Heart left ventricle (tissue), 16 donors: ENCODE measurements at regions not wholly inside any gene's neighbourhood (a gene's known extent, or its start where the extent isn't known, plus 50 kb on each side); places are given as distances from the start of the nearest gene placed in this dataset.

Experiments used
- ATAC-seq, 4 donors: fragments of 200-7000 bp; cut with Tn5 transposase; one replicate each; pipeline ENCODE4 v1.9.1; 2020 to 2022; ENCODE audit warnings: moderate library complexity in 4 of 4, mild to moderate bottlenecking in 3 of 4, moderate number of reproducible peaks in 1 of 4
- DNase-seq, 5 donors: peaks; one replicate each; pipeline ENCODE4 v3.0.0-alpha.2; 2020
- H3K27ac ChIP-seq, 12 donors: fragments of 200-600 bp; sonication (generic) in 4 of 12; one replicate each; pipeline versions ENCODE4 v1.5.0 to v1.8.0; 2016 to 2022; ENCODE audit warnings: mild to moderate bottlenecking in 2 of 12
- H3K27me3 ChIP-seq, 9 donors: fragments of 200-600 bp; sonication (generic) in 2 of 9; one replicate each; pipeline versions ENCODE4 v1.5.1 to v1.8.0; 2016 to 2022; ENCODE audit warnings: mild to moderate bottlenecking in 3 of 9
- H3K36me3 ChIP-seq, 9 donors: fragments of 200-600 bp; sonication (generic) in 2 of 9; one replicate each; pipeline versions ENCODE4 v1.5.0 to v1.8.0; 2018 to 2022; ENCODE audit warnings: mild to moderate bottlenecking in 2 of 9
- H3K4me1 ChIP-seq, 12 donors: fragments of 200-600 bp; sonication (generic) in 4 of 12; one replicate each; pipeline versions ENCODE4 v1.5.0 to v1.8.0; 2016 to 2022; ENCODE audit warnings: mild to moderate bottlenecking in 3 of 12
- H3K4me3 ChIP-seq, 12 donors: fragments of 200-600 bp; sonication (generic) in 4 of 12; one replicate each; pipeline versions ENCODE4 v1.5.0 to v1.8.0; 2017 to 2022; ENCODE audit warnings: mild to moderate bottlenecking in 9 of 12, moderate library complexity in 4 of 12
- H3K9me3 ChIP-seq, 12 donors: fragments of 200-600 bp; sonication (generic) in 4 of 12; one replicate each; pipeline versions ENCODE4 v1.5.0 to v1.8.0; 2016 to 2022; ENCODE audit warnings: mild to moderate bottlenecking in 1 of 12
- POLR2A ChIP-seq, 2 donors: fragments of 450-650 bp; IDR thresholded peaks; one replicate each; pipeline ENCODE4 v1.6.1; 2017; ENCODE audit warnings: antibody characterized with exemption in 2 of 2, mild to moderate bottlenecking in 2 of 2, moderate library complexity in 2 of 2
- WGBS, 4 donors: extraction: QIAGEN DNeasy Blood & Tissue Kit in 2 of 4; methylation state at CpG; one replicate each; pipeline versions ENCODE4 v1.1.5 to v1.1.7; 2013 to 2018; 5-methylcytosine and 5-hydroxymethylcytosine counted together
- intact Hi-C, 10 donors: fragments of 100-400 bp; cut with DNase I; formaldehyde crosslinking; loops; one replicate each; pipeline versions ENCODE4 v1.11.1 to v1.14.2; 2022
- TF ChIP-seq, protein P1 (sequence below), 12 donors: fragments of 200-600 bp; sonication (generic) in 4 of 12; IDR thresholded peaks; one replicate each; pipeline versions ENCODE4 v1.5.0 to v1.8.0; 2018 to 2022; ENCODE audit warnings: antibody characterized with exemption in 12 of 12, mild to moderate bottlenecking in 5 of 12
- donor health status: ischemic (EF 13 %, LVEDD 7.1; RV severe dilation, severe dysfunction).
- donor health status: healthy with polysubstance abuse.
- donor health status: DM: no; HTN: yes; CAD: no.
- donor health status: DM: no; HTN: no; CAD: no.
- donor health status: ischemic (EF 25% LVEDD 6.9; RV normal size, moderate dysfunction).
- donor health status: ischemic (EF 25% LVEDD 5.7; RV mildly dilated, moderate dysfunction).
- donor health status: healthy.
- donor health status: DM: yes; HTN: yes; CAD: no.
- donor health status: ischemic (EF 35%, LVEDD 5.7; RV mildly dilated, moderate dysfunction).
- donor health status: nonischemic (EF 11% LVEDD 7.7; RV severe dilation, severe dysfunction).
- donor health status: DM: yes; HTN: yes; CAD: no.
- donor health status: PGD.
- donor health status: ischemic (EF 29% LVEDD 5.4; RV normal size, mild dysfunction).
- donor health status: nonischemic (EF 23%, LVEDD 6.1; RV moderate dilation, normal function).

DNA sequence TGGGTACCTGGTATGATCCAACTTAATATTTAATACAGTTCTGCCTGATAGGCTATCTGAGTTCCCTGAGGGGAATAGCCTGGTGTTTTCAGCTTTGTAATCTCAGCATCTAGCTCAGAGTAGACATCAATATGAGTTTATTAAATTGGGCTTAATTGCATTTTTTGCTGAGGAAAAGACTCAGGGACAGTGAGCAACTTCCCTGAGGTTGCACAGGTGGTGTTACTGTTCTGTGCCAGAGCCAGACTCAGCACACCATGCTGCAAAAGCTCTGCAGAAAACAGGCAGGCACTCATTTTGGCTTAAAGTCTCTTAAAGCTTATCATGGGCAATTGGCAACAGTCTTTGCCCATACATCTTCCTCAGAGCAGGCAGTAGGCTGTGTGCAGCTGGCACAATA, 90.5 kb upstream of the JUN start:
- TF ChIP-seq, protein P1, sequence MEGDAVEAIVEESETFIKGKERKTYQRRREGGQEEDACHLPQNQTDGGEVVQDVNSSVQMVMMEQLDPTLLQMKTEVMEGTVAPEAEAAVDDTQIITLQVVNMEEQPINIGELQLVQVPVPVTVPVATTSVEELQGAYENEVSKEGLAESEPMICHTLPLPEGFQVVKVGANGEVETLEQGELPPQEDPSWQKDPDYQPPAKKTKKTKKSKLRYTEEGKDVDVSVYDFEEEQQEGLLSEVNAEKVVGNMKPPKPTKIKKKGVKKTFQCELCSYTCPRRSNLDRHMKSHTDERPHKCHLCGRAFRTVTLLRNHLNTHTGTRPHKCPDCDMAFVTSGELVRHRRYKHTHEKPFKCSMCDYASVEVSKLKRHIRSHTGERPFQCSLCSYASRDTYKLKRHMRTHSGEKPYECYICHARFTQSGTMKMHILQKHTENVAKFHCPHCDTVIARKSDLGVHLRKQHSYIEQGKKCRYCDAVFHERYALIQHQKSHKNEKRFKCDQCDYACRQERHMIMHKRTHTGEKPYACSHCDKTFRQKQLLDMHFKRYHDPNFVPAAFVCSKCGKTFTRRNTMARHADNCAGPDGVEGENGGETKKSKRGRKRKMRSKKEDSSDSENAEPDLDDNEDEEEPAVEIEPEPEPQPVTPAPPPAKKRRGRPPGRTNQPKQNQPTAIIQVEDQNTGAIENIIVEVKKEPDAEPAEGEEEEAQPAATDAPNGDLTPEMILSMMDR (IDR thresholded peaks at IDR 0.05), result no peak
- TF ChIP-seq POLR2A (IDR thresholded peaks at IDR 0.05), result no peak
- DNase-seq, result no peak
- Histone ChIP-seq H3K36me3 (no peaks in the 10 kb centered on the region), H3K27ac (peak overlapping the region; percentile 9 to 66 (median 38)), H3K4me1 (peaks cover 0 to 25% (median 23%) of the 10 kb centered on the region in 12 donors), H3K4me3 (no peak overlapping the region), H3K27me3 (no peaks in the 10 kb centered on the region), H3K9me3 (no peaks in the 10 kb centered on the region)
- intact Hi-C loops, result no loop called here
- peak in 3 of 4 donors; percentile 9 to 31 (median 10) for ATAC-seq

DNA sequence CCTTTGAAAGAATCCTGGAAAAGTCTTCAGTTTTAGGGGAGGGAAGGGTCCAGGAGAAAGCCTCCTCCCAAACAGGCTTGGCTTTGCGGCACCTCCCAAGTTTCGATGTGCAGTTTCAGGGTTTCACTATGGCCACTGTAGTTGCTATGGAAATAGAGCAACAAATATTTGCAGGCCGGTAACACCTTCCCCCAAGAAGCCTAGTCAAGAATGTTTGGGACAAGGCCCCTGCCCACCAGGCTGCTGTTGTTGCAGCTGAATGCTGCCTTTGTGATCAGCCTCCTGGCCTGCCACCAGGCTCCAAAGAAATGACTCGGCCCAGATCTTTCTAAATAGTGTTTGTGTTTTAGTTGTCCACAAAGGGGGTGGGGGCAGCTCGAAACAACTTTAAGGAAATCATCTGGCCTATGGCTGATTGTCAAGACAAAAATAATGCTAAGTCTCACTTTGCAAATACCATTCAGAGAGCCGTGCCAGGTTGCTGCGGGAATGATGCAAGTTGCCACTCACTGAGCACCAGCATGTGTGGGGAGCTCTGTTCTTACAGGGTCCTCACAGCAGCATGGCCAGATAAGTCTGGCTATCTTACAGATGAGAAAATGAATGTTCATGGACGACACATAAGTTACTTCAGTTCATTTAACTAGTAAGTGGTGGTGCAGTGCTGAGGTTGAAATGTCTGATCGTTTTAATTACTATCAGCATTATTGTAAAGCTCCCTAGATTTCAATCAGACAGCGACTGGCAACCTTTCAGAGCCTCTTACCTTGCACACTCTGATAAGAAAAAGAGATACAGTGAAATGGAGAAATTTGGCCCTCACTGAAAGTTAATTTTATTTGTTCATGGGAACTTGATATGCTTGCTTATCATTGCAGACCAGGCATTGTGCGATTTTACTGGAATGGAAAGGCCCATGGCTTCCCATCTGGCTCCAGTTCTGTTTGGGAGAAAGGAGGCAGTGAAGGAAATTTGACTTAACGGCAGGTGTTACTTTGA, 91.2 kb upstream of the JUN start:
- peak in 3 of 5 donors; percentile 43 to 71 (median 49) for DNase-seq
- Histone ChIP-seq H3K36me3 (no peaks in the 10 kb centered on the region), H3K27ac (peak overlapping the region; percentile 9 to 66 (median 38)), H3K27me3 (no peaks in the 10 kb centered on the region), H3K9me3 (no peaks in the 10 kb centered on the region), H3K4me3 (no peak overlapping the region), H3K4me1 (peaks cover 0 to 25% (median 23%) of the 10 kb centered on the region in 12 donors)
- intact Hi-C loops, result no loop called here
- peak; percentile 71 to 87 (median 80) for ATAC-seq
- no peak for TF ChIP-seq POLR2A (IDR thresholded peaks at IDR 0.05)
- TF ChIP-seq, protein P1 (IDR thresholded peaks at IDR 0.05), result no peak
- 33 to 42% (median 37%) methylated on average over 12 of the region's 12 CpGs for WGBS, 4 donors

DNA sequence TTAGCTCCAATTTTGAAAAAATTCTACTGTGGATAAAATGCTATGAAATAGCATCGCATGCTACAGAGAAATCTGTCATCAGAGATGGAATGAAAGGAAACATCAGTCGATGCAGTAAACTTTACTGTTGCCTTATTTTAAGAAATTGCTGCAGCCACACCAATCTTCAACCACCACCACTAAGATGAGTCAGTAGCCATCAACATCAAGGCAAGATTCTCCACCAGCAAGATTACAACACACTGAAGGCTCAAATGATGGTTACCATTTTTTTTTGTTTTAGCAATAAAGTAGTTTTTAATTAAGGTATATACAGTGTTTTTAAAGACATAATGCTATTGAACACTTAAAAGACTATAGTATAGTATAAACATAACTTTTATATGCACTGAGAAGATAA, 95.6 kb upstream of the JUN start:
- Histone ChIP-seq H3K27me3 (no peaks in the 10 kb centered on the region), H3K4me3 (no peak overlapping the region), H3K9me3 (no peaks in the 10 kb centered on the region), H3K27ac (no peak overlapping the region), H3K4me1 (peaks cover 5 to 48% (median 29%) of the 10 kb centered on the region in 12 donors), H3K36me3 (no peaks in the 10 kb centered on the region)
- DNase-seq (no peak), ATAC-seq (no peak)
- 91 to 97% (median 94%) methylated on average over 2 of the region's 2 CpGs for WGBS, 4 donors
- intact Hi-C loops, result no loop called here
- no peak for TF ChIP-seq POLR2A (IDR thresholded peaks at IDR 0.05)
- TF ChIP-seq, protein P1 (IDR thresholded peaks at IDR 0.05), result no peak

DNA sequence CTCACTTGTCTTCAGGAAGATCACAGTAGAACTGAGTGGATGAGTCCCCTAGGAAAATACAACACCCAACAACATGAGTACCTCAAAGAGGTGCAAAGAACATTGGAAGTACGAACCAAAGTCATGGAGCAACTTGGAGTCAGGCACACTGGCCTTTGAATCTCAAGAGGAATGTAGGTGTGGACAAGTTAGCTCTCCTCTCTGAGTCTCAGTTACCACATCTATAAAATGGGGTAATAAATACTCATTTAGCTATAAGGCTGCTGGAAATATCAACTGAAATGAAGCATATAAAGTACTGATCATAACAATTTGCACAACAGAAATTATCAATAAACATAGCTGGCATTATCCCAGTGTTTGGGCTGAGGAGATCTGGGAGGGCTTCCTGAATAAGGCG, 96.7 kb upstream of the JUN start:
- Histone ChIP-seq H3K4me3 (no peak overlapping the region), H3K9me3 (no peaks in the 10 kb centered on the region), H3K36me3 (no peaks in the 10 kb centered on the region), H3K27ac (no peak overlapping the region), H3K27me3 (no peaks in the 10 kb centered on the region), H3K4me1 (peaks cover 5 to 49% (median 29%) of the 10 kb centered on the region in 12 donors)
- 92 to 97% (median 97%) methylated on average over 2 of the region's 2 CpGs for WGBS, 4 donors
- no peak for DNase-seq
- ATAC-seq, result no peak
- intact Hi-C loops, result loop anchor here in 4 of 10 donors (5.0 kb wide), 3 partner anchors 58 to 93 kb away; no protein-coding TSS in a partner anchor
- TF ChIP-seq, protein P1 (IDR thresholded peaks at IDR 0.05), result no peak
- no peak for TF ChIP-seq POLR2A (IDR thresholded peaks at IDR 0.05)
